Activated CD4-positive, alpha-beta T cell treated with anti-CD3 and anti-CD28 coated beads for 36 hours (primary cell): ENCODE measurements at regions not wholly inside any gene's neighbourhood (a gene's known extent, or its start where the extent isn't known, plus 50 kb on each side); places are given as distances from the start of the nearest gene placed in this dataset.

ENCODE experiments used
- ATAC-seq: fragments of 200-7000 bp; cut with Tn5 transposase; one replicate; pipeline ENCODE4 v1.10.0; 2021; ENCODE audit warnings: mild to moderate bottlenecking, moderate library complexity
- CTCF ChIA-PET: fragments of 350-600 bp; sonication (Branson Sonifier 250); formaldehyde crosslinking; loops from one replicate; lab custom pipeline; 2021; ENCODE audit warnings: antibody characterized with exemption; lab: Charles Lee
- POLR2A ChIA-PET: fragments of 350-600 bp; sonication (Branson Sonifier 250); formaldehyde crosslinking; loops from one replicate; lab custom pipeline; 2021; ENCODE audit warnings: antibody characterized with exemption, inconsistent platforms; lab: Charles Lee
- DNase-seq: peaks from one replicate; pipeline ENCODE4 v3.0.0-alpha.2; 2020
- H3K27ac Mint-ChIP-seq: one replicate; pipeline ENCODE4 v1.8.0; 2021; ENCODE audit warnings: mixed read lengths
- H3K27me3 Mint-ChIP-seq: one replicate; pipeline ENCODE4 v1.8.0; 2021; ENCODE audit warnings: mixed read lengths
- H3K36me3 Mint-ChIP-seq: one replicate; pipeline ENCODE4 v1.8.0; 2021; ENCODE audit warnings: low read depth, mixed read lengths
- H3K4me1 Mint-ChIP-seq: one replicate; pipeline ENCODE4 v1.8.0; 2021; ENCODE audit warnings: mixed read lengths
- H3K4me3 Mint-ChIP-seq: one replicate; pipeline ENCODE4 v1.8.0; 2021; ENCODE audit warnings: mild to moderate bottlenecking, moderate library complexity, mixed read lengths
- H3K9me3 Mint-ChIP-seq: one replicate; pipeline ENCODE4 v1.8.0; 2021; ENCODE audit warnings: low read depth, mixed read lengths
- intact Hi-C, 2 experiments: fragments of 100-400 bp; cut with DNase I in 1 of 2; cut with micrococcal nuclease in 1 of 2; formaldehyde crosslinking; loops; one replicate each; pipeline versions ENCODE4 v1.14.2 to v1.15.1; 2022 to 2024; cut with DNase I, micrococcal nuclease

GRCh38 chr4:14496408-14496807 lies 505.9 kb upstream of the CPEB2 start:
- ChIA-PET CTCF (no interaction called here), POLR2A (no interaction called here)
- Mint-ChIP-seq H3K4me3 (no peak overlapping the region), H3K9me3 (no peaks in the 10 kb centered on the region), H3K27me3 (no peaks in the 10 kb centered on the region), H3K4me1 (no peaks in the 10 kb centered on the region), H3K27ac (no peak overlapping the region), H3K36me3 (no peaks in the 10 kb centered on the region)
- intact Hi-C loops = no loop called here
- DNase-seq (no peak), ATAC-seq (no peak)

GRCh38 chr4:14496969-14497368 lies 505.3 kb upstream of the CPEB2 start:
- Mint-ChIP-seq H3K36me3 (no peaks in the 10 kb centered on the region), H3K9me3 (no peaks in the 10 kb centered on the region), H3K4me3 (no peak overlapping the region), H3K4me1 (no peaks in the 10 kb centered on the region), H3K27ac (no peak overlapping the region), H3K27me3 (no peaks in the 10 kb centered on the region)
- ATAC-seq (no peak), DNase-seq (no peak)
- intact Hi-C loops = no loop called here
- CTCF ChIA-PET = no interaction called here
- POLR2A ChIA-PET = no interaction called here

DNA sequence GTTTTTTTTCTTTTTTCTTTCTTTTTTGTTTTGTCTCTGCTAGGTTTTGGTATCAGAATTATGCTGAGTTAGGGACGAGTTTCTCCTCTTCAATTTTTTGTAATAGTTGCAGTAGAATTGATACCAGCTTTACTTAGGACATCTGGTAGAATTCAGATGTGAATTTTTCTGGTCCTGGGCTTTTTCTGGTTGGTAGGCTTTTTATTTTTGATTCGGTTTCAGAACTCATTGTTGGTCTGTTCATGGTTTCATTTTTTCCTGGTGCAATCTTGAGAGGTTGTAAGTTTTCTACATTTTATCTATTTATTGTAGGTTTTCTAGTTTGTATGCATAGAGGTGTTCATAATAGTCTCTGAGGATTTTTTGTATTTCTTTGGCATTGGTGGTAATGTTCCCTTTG lies 498.1 kb upstream of the CPEB2 start:
- Mint-ChIP-seq H3K27me3 (peaks cover 5% of the 10 kb centered on the region), H3K4me1 (no peaks in the 10 kb centered on the region), H3K9me3 (no peaks in the 10 kb centered on the region), H3K27ac (no peak overlapping the region), H3K4me3 (no peak overlapping the region), H3K36me3 (no peaks in the 10 kb centered on the region)
- ATAC-seq (no peak), DNase-seq (no peak)
- ChIA-PET CTCF (interaction anchor here (0.6 kb wide), 1 partner anchor 109 kb away, joined by 3 read pairs; no protein-coding TSS in a partner anchor), POLR2A (no interaction called here)
- intact Hi-C loops = no loop called here

DNA sequence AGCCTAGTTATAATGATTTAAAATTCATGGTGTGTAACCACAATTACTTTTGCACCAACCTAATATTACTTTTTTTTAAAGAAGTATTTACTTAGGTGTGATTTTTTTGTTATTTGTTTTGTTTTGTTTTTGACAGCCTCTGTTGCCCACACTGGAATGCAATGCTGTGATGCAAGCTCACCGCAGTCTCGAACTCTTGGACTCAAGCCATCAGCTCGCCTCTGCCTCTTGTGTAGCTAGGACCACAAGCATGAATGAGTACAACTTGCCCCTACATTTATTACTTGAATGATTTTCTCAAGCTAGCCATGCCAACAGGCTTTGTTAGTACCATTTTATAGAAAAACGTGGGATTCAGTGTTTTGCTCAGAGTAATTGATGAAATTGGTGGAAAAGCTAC lies 488.8 kb upstream of the CPEB2 start:
- Mint-ChIP-seq H3K4me3 (no peak overlapping the region), H3K9me3 (no peaks in the 10 kb centered on the region), H3K36me3 (no peaks in the 10 kb centered on the region), H3K27me3 (peaks cover under 1% of the 10 kb centered on the region), H3K27ac (no peak overlapping the region), H3K4me1 (no peaks in the 10 kb centered on the region)
- intact Hi-C loops = no loop called here
- DNase-seq = no peak
- no peak for ATAC-seq
- POLR2A ChIA-PET = no interaction called here
- CTCF ChIA-PET = no interaction called here

DNA sequence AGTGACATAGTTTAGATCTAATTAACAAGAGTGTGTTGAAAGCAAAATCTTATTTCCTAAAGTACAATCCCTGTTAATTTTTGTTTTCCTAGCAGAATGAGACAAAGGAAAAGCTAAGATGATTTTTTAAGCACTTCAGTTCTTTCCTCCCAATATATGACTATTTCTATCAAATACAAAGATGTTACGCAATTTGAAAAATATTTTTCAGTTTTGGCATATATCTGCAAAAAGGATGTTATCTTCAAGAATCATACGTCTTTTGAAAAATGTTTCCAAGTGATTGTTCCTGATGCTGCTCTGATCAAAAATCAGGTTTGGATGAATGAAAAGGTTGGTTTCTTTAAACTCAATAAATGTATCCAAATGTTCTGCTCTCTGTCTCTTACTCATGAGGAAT lies 486.7 kb upstream of the CPEB2 start:
- ATAC-seq (no peak), DNase-seq (no peak)
- H3K4me1 Mint-ChIP-seq = no peaks in the 10 kb centered on the region
- H3K27ac Mint-ChIP-seq = no peak overlapping the region
- POLR2A ChIA-PET = no interaction called here
- H3K9me3 Mint-ChIP-seq = no peaks in the 10 kb centered on the region
- no peak overlapping the region for H3K4me3 Mint-ChIP-seq
- no peaks in the 10 kb centered on the region for H3K27me3 Mint-ChIP-seq
- CTCF ChIA-PET = no interaction called here
- intact Hi-C loops = no loop called here
- no peaks in the 10 kb centered on the region for H3K36me3 Mint-ChIP-seq

GRCh38 chr4:14518136-14518535 lies 484.1 kb upstream of the CPEB2 start:
- intact Hi-C loops = no loop called here
- Mint-ChIP-seq H3K4me1 (no peaks in the 10 kb centered on the region), H3K27me3 (no peaks in the 10 kb centered on the region), H3K9me3 (no peaks in the 10 kb centered on the region), H3K36me3 (no peaks in the 10 kb centered on the region), H3K4me3 (no peak overlapping the region), H3K27ac (no peak overlapping the region)
- CTCF ChIA-PET = interaction anchor here (0.6 kb wide), 1 partner anchor 47 kb away, joined by 3 read pairs; no protein-coding TSS in a partner anchor
- ATAC-seq (no peak), DNase-seq (no peak)
- POLR2A ChIA-PET = no interaction called here

- H3K9me3 Mint-ChIP-seq = no peaks in the 10 kb centered on the region
- no peak overlapping the region for H3K4me3 Mint-ChIP-seq
- ATAC-seq (no peak), DNase-seq (no peak)
- H3K4me1 Mint-ChIP-seq = no peaks in the 10 kb centered on the region
- ChIA-PET CTCF (no interaction called here), POLR2A (interaction anchor here (0.5 kb wide), 1 partner anchor 13 kb away, joined by 3 read pairs; no protein-coding TSS in a partner anchor)
- no peak overlapping the region for H3K27ac Mint-ChIP-seq
- H3K36me3 Mint-ChIP-seq = no peaks in the 10 kb centered on the region
- intact Hi-C loops = no loop called here
- no peaks in the 10 kb centered on the region for H3K27me3 Mint-ChIP-seq
These were observed 482.1 kb upstream of the CPEB2 start for GRCh38 chr4:14520171-14520570.

DNA sequence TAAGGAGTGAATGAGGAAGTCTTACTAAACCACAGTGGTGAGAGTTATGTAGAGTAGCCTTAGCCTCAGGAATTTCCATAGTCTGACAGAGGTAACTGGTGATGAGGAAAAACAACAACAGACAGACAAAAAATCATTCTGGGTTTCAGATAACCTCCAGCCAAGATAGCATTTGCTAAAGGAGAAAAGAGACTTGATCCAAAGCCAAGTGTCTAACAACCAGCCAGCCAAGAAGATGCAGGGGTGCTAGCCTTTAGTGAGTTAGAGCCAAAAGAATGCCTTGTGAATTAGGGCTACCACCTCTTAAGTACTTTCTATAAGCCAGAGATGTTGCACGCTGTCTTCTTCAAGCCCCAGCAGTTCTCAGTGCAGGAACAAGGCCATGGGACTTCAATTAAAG lies 478.0 kb upstream of the CPEB2 start:
- Mint-ChIP-seq H3K9me3 (no peaks in the 10 kb centered on the region), H3K36me3 (no peaks in the 10 kb centered on the region), H3K4me3 (no peak overlapping the region), H3K27ac (no peak overlapping the region), H3K27me3 (no peaks in the 10 kb centered on the region), H3K4me1 (no peaks in the 10 kb centered on the region)
- POLR2A ChIA-PET = no interaction called here
- ATAC-seq (no peak), DNase-seq (no peak)
- CTCF ChIA-PET = no interaction called here
- intact Hi-C loops = no loop called here

DNA sequence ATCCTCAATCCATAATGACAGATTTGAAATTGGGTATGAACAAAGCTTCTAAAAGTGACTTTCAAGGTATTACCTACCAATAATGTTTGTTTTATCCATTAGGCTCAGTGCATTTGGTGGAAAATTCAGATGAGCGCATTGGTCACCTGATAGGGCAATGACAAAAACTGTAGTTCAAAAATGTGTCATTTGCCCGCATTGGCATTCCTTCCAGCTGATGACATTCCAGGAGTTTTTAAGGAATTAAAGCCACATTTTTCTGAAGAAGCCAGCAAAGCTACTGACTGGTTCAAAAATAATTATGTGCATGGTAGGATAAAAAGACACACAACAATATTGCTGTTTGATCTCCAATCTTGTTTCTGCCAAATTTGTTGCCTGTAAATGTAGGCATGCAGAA lies 473.4 kb upstream of the CPEB2 start:
- ChIA-PET POLR2A (no interaction called here), CTCF (no interaction called here)
- no peaks in the 10 kb centered on the region for H3K27me3 Mint-ChIP-seq
- no peak for ATAC-seq
- intact Hi-C loops = no loop called here
- no peak overlapping the region for H3K4me3 Mint-ChIP-seq
- H3K9me3 Mint-ChIP-seq = no peaks in the 10 kb centered on the region
- no peak for DNase-seq
- H3K4me1 Mint-ChIP-seq = no peaks in the 10 kb centered on the region
- no peak overlapping the region for H3K27ac Mint-ChIP-seq
- no peaks in the 10 kb centered on the region for H3K36me3 Mint-ChIP-seq

DNA sequence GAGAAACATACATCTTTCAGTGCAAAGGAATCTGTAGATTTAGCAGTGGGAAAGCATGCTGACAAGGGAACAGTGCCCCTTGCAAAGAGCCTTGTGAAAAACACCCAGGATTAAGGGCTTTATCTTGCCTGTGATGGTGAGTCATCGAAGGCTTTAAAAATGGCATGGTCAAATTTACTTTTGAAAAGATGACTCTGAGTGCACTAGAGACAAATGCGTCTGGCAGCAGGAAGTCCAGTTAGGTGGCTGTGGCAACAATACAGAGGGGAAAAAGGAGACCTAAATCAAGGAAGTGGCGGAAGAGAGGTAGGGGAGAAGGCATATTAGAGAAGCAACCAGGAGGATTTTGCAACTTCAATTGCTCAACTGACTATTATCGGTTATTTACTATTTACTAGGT lies 472.6 kb upstream of the CPEB2 start:
- H3K27ac Mint-ChIP-seq = no peak overlapping the region
- no peaks in the 10 kb centered on the region for H3K27me3 Mint-ChIP-seq
- intact Hi-C loops = no loop called here
- ChIA-PET POLR2A (no interaction called here), CTCF (no interaction called here)
- no peak overlapping the region for H3K4me3 Mint-ChIP-seq
- ATAC-seq (no peak), DNase-seq (no peak)
- H3K36me3 Mint-ChIP-seq = no peaks in the 10 kb centered on the region
- H3K9me3 Mint-ChIP-seq = no peaks in the 10 kb centered on the region
- H3K4me1 Mint-ChIP-seq = no peaks in the 10 kb centered on the region

GRCh38 chr4:14532436-14532835 lies 469.8 kb upstream of the CPEB2 start:
- Mint-ChIP-seq H3K27me3 (no peaks in the 10 kb centered on the region), H3K36me3 (no peaks in the 10 kb centered on the region), H3K4me1 (no peaks in the 10 kb centered on the region), H3K9me3 (no peaks in the 10 kb centered on the region), H3K4me3 (no peak overlapping the region), H3K27ac (no peak overlapping the region)
- ATAC-seq = no peak
- ChIA-PET POLR2A (interaction anchor here (0.7 kb wide), 1 partner anchor 12 kb away, joined by 3 read pairs; no protein-coding TSS in a partner anchor), CTCF (interaction anchor here (0.7 kb wide), 1 partner anchor 610 kb away, joined by 3 read pairs; no protein-coding TSS in a partner anchor)
- DNase-seq = no peak
- intact Hi-C loops = no loop called here

DNA sequence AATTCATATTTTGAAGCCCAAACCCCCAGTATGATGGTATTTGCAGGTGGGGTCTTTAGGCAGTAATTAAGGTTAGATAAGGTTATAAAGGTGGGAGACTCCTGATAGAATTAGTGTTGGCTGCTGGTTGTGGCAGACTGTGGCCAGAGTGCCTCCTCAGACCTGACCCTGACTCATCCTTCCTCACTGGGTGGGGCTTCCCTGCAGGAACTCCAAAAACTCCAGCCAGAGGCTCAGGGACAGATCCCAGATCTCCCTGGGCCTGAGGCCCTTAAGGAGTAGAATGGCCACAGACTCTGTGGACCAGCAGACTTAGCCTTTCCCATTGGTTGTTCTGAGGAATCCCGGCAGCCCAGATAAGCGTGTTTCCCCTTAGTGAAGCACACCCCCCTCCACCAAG lies 463.0 kb upstream of the CPEB2 start:
- ATAC-seq (no peak), DNase-seq (no peak)
- ChIA-PET POLR2A (no interaction called here), CTCF (interaction anchor here (0.7 kb wide), 1 partner anchor 286 kb away, joined by 3 read pairs; no protein-coding TSS in a partner anchor)
- Mint-ChIP-seq H3K4me3 (no peak overlapping the region), H3K4me1 (no peaks in the 10 kb centered on the region), H3K27me3 (peaks cover 4% of the 10 kb centered on the region), H3K9me3 (no peaks in the 10 kb centered on the region), H3K36me3 (no peaks in the 10 kb centered on the region), H3K27ac (no peak overlapping the region)
- intact Hi-C loops = no loop called here

GRCh38 chr4:14545163-14545562 lies 457.1 kb upstream of the CPEB2 start:
- POLR2A ChIA-PET = no interaction called here
- no peaks in the 10 kb centered on the region for H3K4me1 Mint-ChIP-seq
- H3K9me3 Mint-ChIP-seq = no peaks in the 10 kb centered on the region
- ATAC-seq (no peak), DNase-seq (no peak)
- CTCF ChIA-PET = no interaction called here
- no peaks in the 10 kb centered on the region for H3K36me3 Mint-ChIP-seq
- intact Hi-C loops = no loop called here
- peaks cover 2% of the 10 kb centered on the region for H3K27me3 Mint-ChIP-seq
- H3K4me3 Mint-ChIP-seq = no peak overlapping the region
- no peak overlapping the region for H3K27ac Mint-ChIP-seq
